H1 (cell line): ENCODE measurements at regions not wholly inside any gene's neighbourhood (a gene's known extent, or its start where the extent isn't known, plus 50 kb on each side); places are given as distances from the start of the nearest gene placed in this dataset.

Experiments used
- CTCF ChIA-PET: fragments of 300-600 bp; sonication (Branson Sonifier 250); formaldehyde crosslinking; loops from one replicate; lab custom pipeline; 2021; ENCODE audit not compliant: partially characterized antibody; lab: Charles Lee
- POLR2A ChIA-PET: fragments of 300-600 bp; sonication (Branson Sonifier 250); formaldehyde crosslinking; loops from one replicate; lab custom pipeline; 2021; ENCODE audit warnings: inconsistent platforms; ENCODE audit not compliant: partially characterized antibody; lab: Charles Lee
- DNase-seq, 2 experiments: peaks; one replicate each; pipeline versions ENCODE4 v3.0.0 to v3.0.0-alpha.2; 2010 to 2022; ENCODE audit warnings: low spot score in 2 of 2, low read depth in 1 of 2, mixed read lengths in 1 of 2
- FAIRE-seq: peaks from 2 replicates; lab custom pipeline; 2011; peaks lifted over from hg19 to GRCh38; lab: Jason Lieb, UNC
- H2AFZ ChIP-seq: 2 replicates; pipeline ENCODE4 v1.8.1; 2012; ENCODE audit warnings: low read length, inconsistent platforms
- H2AK5ac ChIP-seq: 2 replicates; pipeline ENCODE4 v1.6.1; 2013; ENCODE audit warnings: low read depth, low read length
- H2BK120ac ChIP-seq: replicated peaks from 2 replicates; pipeline ENCODE3; 2013; ENCODE audit warnings: low read depth, low read length, inconsistent platforms
- H2BK12ac ChIP-seq: 2 replicates; pipeline ENCODE4 v1.6.1; 2013; ENCODE audit warnings: low read depth, low read length
- H2BK15ac ChIP-seq: 2 replicates; pipeline ENCODE4 v1.6.1; 2013; ENCODE audit warnings: low read length
- H2BK20ac ChIP-seq: 2 replicates; pipeline ENCODE4 v1.6.1; 2013; ENCODE audit warnings: low read length
- H2BK5ac ChIP-seq: 2 replicates; pipeline ENCODE4 v1.6.1; 2013; ENCODE audit warnings: low read depth, low read length
- H3K14ac ChIP-seq: 2 replicates; pipeline ENCODE4 v1.6.1; 2013; ENCODE audit warnings: inconsistent platforms; ENCODE audit not compliant: insufficient read length
- H3K18ac ChIP-seq: 2 replicates; pipeline ENCODE4 v1.6.1; 2013; ENCODE audit warnings: low read length; ENCODE audit errors: extremely low read depth
- H3K23ac ChIP-seq: 2 replicates; pipeline ENCODE4 v1.6.1; 2013; ENCODE audit warnings: inconsistent platforms; ENCODE audit not compliant: insufficient read length
- H3K23me2 ChIP-seq: 2 replicates; pipeline ENCODE4 v1.6.1; 2013; ENCODE audit warnings: low read depth, low read length
- H3K27ac ChIP-seq: 2 replicates; pipeline ENCODE4 v1.6.1; 2011; ENCODE audit warnings: low read depth, low read length, inconsistent platforms
- H3K27me3 ChIP-seq, 4 experiments: replicated peaks in 1 of 4; 1 replicate in 1 of 4; 2 replicates in 3 of 4; pipeline versions ENCODE4 v1.6.1 to v1.8.1; 2011 to 2013; ENCODE audit warnings: low read length in 3 of 4, mild to moderate bottlenecking in 3 of 4, inconsistent platforms in 2 of 4, mixed read lengths in 2 of 4, moderate library complexity in 1 of 4; ENCODE audit not compliant: control insufficient read depth in 3 of 4, insufficient read depth in 3 of 4; ENCODE audit errors: extremely low read depth in 1 of 4
- H3K36me3 ChIP-seq, 4 experiments: 2 replicates each; pipeline versions ENCODE4 v1.6.1 to v1.8.1; 2011 to 2013; ENCODE audit warnings: mild to moderate bottlenecking in 4 of 4, low read length in 3 of 4, moderate library complexity in 2 of 4, control low read depth in 1 of 4, inconsistent platforms in 1 of 4; ENCODE audit not compliant: insufficient read depth in 4 of 4, control insufficient read depth in 2 of 4
- H3K4ac ChIP-seq: replicated peaks from 2 replicates; pipeline ENCODE3; 2013; ENCODE audit warnings: low read length, low read depth, mixed read lengths, inconsistent platforms; ENCODE audit not compliant: insufficient read length
- H3K4me1 ChIP-seq, 4 experiments: replicated peaks in 1 of 4; 1 replicate in 1 of 4; 2 replicates in 3 of 4; pipeline versions ENCODE4 v1.6.1 to v1.8.1; 2011 to 2013; ENCODE audit warnings: low read length in 3 of 4, inconsistent platforms in 2 of 4, mixed read lengths in 1 of 4; ENCODE audit not compliant: insufficient read depth in 4 of 4, control insufficient read depth in 3 of 4
- H3K4me2 ChIP-seq, 2 experiments: 2 replicates each; pipeline versions ENCODE4 v1.6.1 to v1.8.1; 2011 to 2013; ENCODE audit warnings: low read depth in 2 of 2, low read length in 2 of 2, control low read depth in 1 of 2, inconsistent platforms in 1 of 2, mild to moderate bottlenecking in 1 of 2; ENCODE audit not compliant: insufficient read depth in 1 of 2
- H3K4me3 ChIP-seq, 4 experiments: fragments of 200-600, 300-600 bp in 1 of 4; sonication (generic), shearing (Covaris generic), sonication (Bioruptor Twin) in 1 of 4; 2 replicates each; pipeline versions ENCODE4 v1.5.1 to v1.8.1; 2011 to 2016; ENCODE audit warnings: low read length in 4 of 4, low read depth in 3 of 4, control low read depth in 2 of 4, inconsistent platforms in 2 of 4, mild to moderate bottlenecking in 2 of 4, mixed read lengths in 1 of 4, moderate library complexity in 1 of 4; ENCODE audit not compliant: insufficient read depth in 2 of 4; ENCODE audit errors: extremely low read depth in 1 of 4
- H3K56ac ChIP-seq: replicated peaks from 2 replicates; pipeline ENCODE3; 2013; ENCODE audit warnings: low read depth, mild to moderate bottlenecking, mixed read lengths, low read length, inconsistent platforms; ENCODE audit not compliant: insufficient read length
- H3K79me1 ChIP-seq: 2 replicates; pipeline ENCODE4 v1.6.1; 2013; ENCODE audit warnings: low read depth, low read length, control low read depth
- H3K79me2 ChIP-seq, 2 experiments: 2 replicates each; pipeline versions ENCODE4 v1.6.1 to v1.8.1; 2012 to 2013; ENCODE audit warnings: low read length in 2 of 2, mild to moderate bottlenecking in 2 of 2, inconsistent platforms in 1 of 2; ENCODE audit not compliant: insufficient read depth in 2 of 2, control insufficient read depth in 1 of 2
- H3K9ac ChIP-seq, 4 experiments: replicated peaks in 1 of 4; 1 replicate in 1 of 4; 2 replicates in 3 of 4; pipeline versions ENCODE4 v1.6.1 to v1.8.1; 2011 to 2013; ENCODE audit warnings: low read depth in 3 of 4, low read length in 3 of 4, control low read depth in 2 of 4, mild to moderate bottlenecking in 2 of 4, moderate library complexity in 2 of 4, inconsistent platforms in 1 of 4; ENCODE audit errors: extremely low read depth in 1 of 4
- H3K9me3 ChIP-seq, 2 experiments: 2 replicates each; pipeline versions ENCODE4 v1.6.1 to v1.8.1; 2012 to 2013; ENCODE audit warnings: mild to moderate bottlenecking in 2 of 2, moderate library complexity in 2 of 2, control low read depth in 1 of 2, inconsistent platforms in 1 of 2, low read depth in 1 of 2, low read length in 1 of 2, mixed read lengths in 1 of 2; ENCODE audit not compliant: insufficient read depth in 2 of 2
- H4K20me1 ChIP-seq, 2 experiments: replicated peaks in 1 of 2; 2 replicates each; pipeline versions ENCODE3 to v1.8.1; 2011 to 2013; ENCODE audit warnings: inconsistent platforms in 2 of 2, low read length in 2 of 2, mild to moderate bottlenecking in 1 of 2; ENCODE audit not compliant: insufficient read depth in 2 of 2, control insufficient read depth in 1 of 2
- H4K5ac ChIP-seq: 2 replicates; pipeline ENCODE4 v1.6.1; 2013; ENCODE audit warnings: low read length, low read depth, mixed read lengths, inconsistent platforms; ENCODE audit not compliant: insufficient read length
- H4K8ac ChIP-seq: 2 replicates; pipeline ENCODE4 v1.8.0; 2013; ENCODE audit warnings: mild to moderate bottlenecking, moderate library complexity, low read length, inconsistent platforms; ENCODE audit not compliant: insufficient read depth; ENCODE audit errors: extremely low read depth
- H4K91ac ChIP-seq: replicated peaks from 2 replicates; pipeline ENCODE3; 2013; ENCODE audit warnings: low read length, mixed read lengths, inconsistent platforms; ENCODE audit not compliant: insufficient read length
- CEBPB ChIP-seq: IDR thresholded peaks from 2 replicates; pipeline ENCODE4 v1.6.1; 2012; ENCODE audit warnings: low read depth, low read length
- EP300 ChIP-seq, 2 experiments: IDR thresholded peaks; 1 replicate in 1 of 2; 2 replicates in 1 of 2; pipeline ENCODE4 v1.6.1; 2011 to 2012; ENCODE audit warnings: low read depth in 2 of 2, low read length in 2 of 2, mild to moderate bottlenecking in 2 of 2, borderline replicate concordance in 1 of 2, inconsistent platforms in 1 of 2, moderate library complexity in 1 of 2
- EZH2 ChIP-seq: fragments of 200-600 bp; sonication (generic); IDR thresholded peaks from 2 replicates; pipeline ENCODE4 v1.7.1; 2012; ENCODE audit warnings: low read depth, mild to moderate bottlenecking, moderate library complexity, low read length, inconsistent platforms; ENCODE audit not compliant: severe bottlenecking
- KDM1A ChIP-seq: fragments of 200-600, 300-600 bp; sonication (generic); IDR thresholded peaks from 2 replicates; pipeline ENCODE4 v1.7.1; 2016; ENCODE audit warnings: mild to moderate bottlenecking, low read length, borderline replicate concordance
- POU5F1 ChIP-seq: IDR thresholded peaks from 2 replicates; pipeline ENCODE4 v1.6.1; 2011; ENCODE audit warnings: low read depth, mild to moderate bottlenecking, low read length, moderate library complexity
- RAD21 ChIP-seq, 2 experiments: IDR thresholded peaks in 1 of 2; conservative IDR thresholded peaks in 1 of 2; 2 replicates each; pipeline ENCODE4 v1.6.1; 2011; ENCODE audit warnings: low read depth in 2 of 2, low read length in 2 of 2, improper control_type of control experiment in 1 of 2, inconsistent platforms in 1 of 2, mild to moderate bottlenecking in 1 of 2, moderate library complexity in 1 of 2
- TAF1 ChIP-seq: IDR thresholded peaks from 2 replicates; pipeline ENCODE4 v1.6.1; 2011; ENCODE audit warnings: mild to moderate bottlenecking, low read depth, low read length
- WGBS, 2 experiments: shearing (Covaris generic) in 1 of 2; methylation state at CpG; one replicate each; pipeline versions ENCODE4 v1.1.6 to v1.1.7; 2013 to 2015; ENCODE audit warnings: low lambda C conversion rate in 2 of 2, mixed read lengths in 2 of 2, inconsistent platforms in 1 of 2, low coverage in 1 of 2, missing lambda C conversion rate in 1 of 2; ENCODE audit not compliant: insufficient replicate concordance in 2 of 2, insufficient coverage in 1 of 2, insufficient read length in 1 of 2; ENCODE audit errors: extremely low coverage in 1 of 2, missing lambda C conversion rate in 1 of 2; 5-methylcytosine and 5-hydroxymethylcytosine counted together
- TF ChIP-seq, protein P1 (sequence below): IDR thresholded peaks from 2 replicates; pipeline ENCODE4 v1.6.1; 2012; ENCODE audit warnings: low read length, inconsistent platforms

- no peak overlapping the region for H4K91ac ChIP-seq
- H3K14ac ChIP-seq, result no peak overlapping the region
- no peak overlapping the region for H3K4me2 ChIP-seq
- 85% methylated on average over 7 of the region's 7 CpGs; no CpG with 5 or more reads in 1 of the 2 experiments for WGBS, 2 experiments
- no peak overlapping the region for H2BK15ac ChIP-seq
- no peak overlapping the region for H3K23ac ChIP-seq
- DNase-seq (no peak), FAIRE-seq (no peak)
- H3K27me3 ChIP-seq, result no peaks in the 10 kb centered on the region
- no peak overlapping the region for H4K5ac ChIP-seq
- H3K56ac ChIP-seq, result no peak overlapping the region
- CTCF ChIA-PET, result interaction anchor here (1.0 to 5.5 kb wide), 7 partner anchors 11 to 191 kb away, joined by 3 to 42 read pairs (median 6); partner anchors contain the start of gene FAM50B
- no peaks in the 10 kb centered on the region for H3K79me1 ChIP-seq
- no peak overlapping the region for H4K8ac ChIP-seq
- TF ChIP-seq EZH2 (no peak), KDM1A (no peak), EP300 (IDR thresholded peaks at IDR 0.05; ENCODE audit: borderline replicate concordance in 1 of 2, low read depth in 2 of 2, low read length in 2 of 2) (no peak), TAF1 (no peak), RAD21 (IDR thresholded peaks at IDR 0.05 in 1 of 2, conservative IDR thresholded peaks at IDR 0.05 in 1 of 2; ENCODE audit: low read depth in 2 of 2, low read length in 2 of 2) (0 out of 4 replicates have a peak, but pooled peaks of 1 of the 2 experiments have one; percentile 6), CEBPB (no peak), POU5F1 (no peak)
- TF ChIP-seq, protein P1, sequence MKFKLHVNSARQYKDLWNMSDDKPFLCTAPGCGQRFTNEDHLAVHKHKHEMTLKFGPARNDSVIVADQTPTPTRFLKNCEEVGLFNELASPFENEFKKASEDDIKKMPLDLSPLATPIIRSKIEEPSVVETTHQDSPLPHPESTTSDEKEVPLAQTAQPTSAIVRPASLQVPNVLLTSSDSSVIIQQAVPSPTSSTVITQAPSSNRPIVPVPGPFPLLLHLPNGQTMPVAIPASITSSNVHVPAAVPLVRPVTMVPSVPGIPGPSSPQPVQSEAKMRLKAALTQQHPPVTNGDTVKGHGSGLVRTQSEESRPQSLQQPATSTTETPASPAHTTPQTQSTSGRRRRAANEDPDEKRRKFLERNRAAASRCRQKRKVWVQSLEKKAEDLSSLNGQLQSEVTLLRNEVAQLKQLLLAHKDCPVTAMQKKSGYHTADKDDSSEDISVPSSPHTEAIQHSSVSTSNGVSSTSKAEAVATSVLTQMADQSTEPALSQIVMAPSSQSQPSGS, result no peak
- TF ChIP-seq, all 59 proteins: peak for 1
- Histone ChIP-seq H2AFZ (no peak overlapping the region), H3K23me2 (no peaks in the 10 kb centered on the region), H3K9ac (no peak overlapping the region), H3K9me3 (no peaks in the 10 kb centered on the region), H3K79me2 (no peaks in the 10 kb centered on the region), H2BK12ac (no peak overlapping the region; the same call in 1 of the 2 replicates), H2BK5ac (no peak overlapping the region), H3K4me3 (no peak overlapping the region), H2BK120ac (no peak overlapping the region), H2BK20ac (no peak overlapping the region), H2AK5ac (no peak overlapping the region), H3K18ac (no peak overlapping the region), H3K27ac (no peak overlapping the region), H4K20me1 (no peaks in the 10 kb centered on the region), H3K4me1 (no peaks in the 10 kb centered on the region; a peak in 1 of 7 replicates), H3K36me3 (no peaks in the 10 kb centered on the region), H3K4ac (no peak overlapping the region)
- POLR2A ChIA-PET, result interaction anchor here (0.7 to 2.0 kb wide), 5 partner anchors 13 to 1142 kb away, joined by 3 to 5 read pairs (median 3); no protein-coding TSS in a partner anchor
Observed at GRCh38 chr6:3939368-3939958, 90.3 kb downstream of the FAM50B start.
